CD4-positive, CD25-positive, alpha-beta regulatory T cell (primary cell): ENCODE measurements at regions not wholly inside any gene's neighbourhood (a gene's known extent, or its start where the extent isn't known, plus 50 kb on each side); places are given as distances from the start of the nearest gene placed in this dataset.

ENCODE experiments used
- ATAC-seq, 2 donors: fragments of 150-1000 bp; cut with Tn5 transposase; one replicate each; pipeline ENCODE4 v1.10.0; 2021; ENCODE audit warnings: low read depth in 2 of 2, moderate number of reproducible peaks in 2 of 2, moderate library complexity in 1 of 2
- DNase-seq, 3 donors: peaks; one replicate each; pipeline versions ENCODE4 v3.0.0 to v3.0.0-alpha.2; 2012 to 2022; ENCODE audit warnings: mixed read lengths in 1 of 3
- H3K27ac ChIP-seq: one replicate; pipeline ENCODE4 v1.7.0; 2013; ENCODE audit warnings: mild to moderate bottlenecking, low read length; ENCODE audit not compliant: insufficient read depth, poor library complexity, severe bottlenecking
- H3K27me3 ChIP-seq: one replicate; pipeline ENCODE4 v1.7.0; 2013; ENCODE audit warnings: low read length; ENCODE audit not compliant: control insufficient read depth, insufficient read depth
- H3K36me3 ChIP-seq: one replicate; pipeline ENCODE4 v1.7.0; 2013; ENCODE audit warnings: mild to moderate bottlenecking, low read length, moderate library complexity; ENCODE audit not compliant: control insufficient read depth, insufficient read depth
- H3K4me1 ChIP-seq: 2 replicates; pipeline ENCODE4 v1.7.0; 2013; ENCODE audit warnings: mild to moderate bottlenecking, low read length; ENCODE audit not compliant: insufficient read depth, control insufficient read depth, poor library complexity, severe bottlenecking
- H3K4me3 ChIP-seq: one replicate; pipeline ENCODE4 v1.7.0; 2013; ENCODE audit warnings: low read depth, mild to moderate bottlenecking, low read length, moderate library complexity
- H3K9me3 ChIP-seq, 2 experiments: 1 replicate in 1 of 2; 2 replicates in 1 of 2; pipeline ENCODE4 v1.7.0; 2013; ENCODE audit warnings: low read length in 2 of 2, mild to moderate bottlenecking in 1 of 2, moderate library complexity in 1 of 2; ENCODE audit not compliant: control insufficient read depth in 2 of 2
- H3K27ac Mint-ChIP-seq, 3 donors: one replicate each; pipeline ENCODE4 v1.8.0; 2020 to 2022; ENCODE audit warnings: mild to moderate bottlenecking in 3 of 3, mixed read lengths in 3 of 3, moderate library complexity in 2 of 3
- H3K27me3 Mint-ChIP-seq: one replicate; pipeline ENCODE4 v1.8.0; 2022; ENCODE audit warnings: mild to moderate bottlenecking, mixed read lengths
- H3K36me3 Mint-ChIP-seq: one replicate; pipeline ENCODE4 v1.8.0; 2020; ENCODE audit warnings: mixed read lengths
- H3K4me1 Mint-ChIP-seq, 4 donors: one replicate each; pipeline ENCODE4 v1.8.0; 2020 to 2022; ENCODE audit warnings: mixed read lengths in 4 of 4, mild to moderate bottlenecking in 1 of 4
- H3K4me3 Mint-ChIP-seq, 4 donors: one replicate each; pipeline ENCODE4 v1.8.0; 2020 to 2022; ENCODE audit warnings: mild to moderate bottlenecking in 4 of 4, mixed read lengths in 4 of 4, moderate library complexity in 3 of 4
- H3K9me3 Mint-ChIP-seq, 7 donors: one replicate each; pipeline ENCODE4 v1.8.0; 2020 to 2022; ENCODE audit warnings: mixed read lengths in 7 of 7, mild to moderate bottlenecking in 3 of 7, moderate library complexity in 2 of 7

DNA sequence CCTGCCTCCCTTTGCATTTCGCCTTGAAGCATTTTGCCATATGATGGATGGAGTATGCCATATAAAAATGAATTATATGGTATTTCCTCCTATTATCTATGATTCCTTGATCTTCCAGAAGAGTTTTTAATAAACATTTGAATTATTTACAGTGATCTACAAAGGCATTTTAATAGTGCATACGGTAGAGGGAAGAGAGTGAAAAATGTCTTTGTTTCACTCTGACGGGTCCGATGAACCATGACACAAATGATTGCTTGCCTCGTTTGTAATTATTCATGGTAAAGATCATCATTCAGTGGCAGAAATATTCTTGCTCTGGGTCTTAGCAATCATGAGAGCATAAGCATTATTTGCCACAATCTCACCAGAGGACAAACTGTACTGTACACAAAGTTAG, 1010.9 kb downstream of the NTRK3 start:
- Mint-ChIP-seq H3K27me3 (no peaks in the 10 kb centered on the region), H3K4me3 (no peak overlapping the region), H3K9me3 (peaks cover 0 to 7% (median 2%) of the 10 kb centered on the region in 7 donors), H3K27ac (no peak overlapping the region), H3K36me3 (no peaks in the 10 kb centered on the region), H3K4me1 (no peaks in the 10 kb centered on the region)
- no peaks in the 10 kb centered on the region for H3K36me3 ChIP-seq
- ATAC-seq, result no peak
- no peaks in the 10 kb centered on the region for H3K4me1 ChIP-seq
- H3K27ac ChIP-seq, result no peak overlapping the region
- no peaks in the 10 kb centered on the region for H3K9me3 ChIP-seq
- no peak overlapping the region for H3K4me3 ChIP-seq
- no peaks in the 10 kb centered on the region for H3K27me3 ChIP-seq
- no peak for DNase-seq

DNA sequence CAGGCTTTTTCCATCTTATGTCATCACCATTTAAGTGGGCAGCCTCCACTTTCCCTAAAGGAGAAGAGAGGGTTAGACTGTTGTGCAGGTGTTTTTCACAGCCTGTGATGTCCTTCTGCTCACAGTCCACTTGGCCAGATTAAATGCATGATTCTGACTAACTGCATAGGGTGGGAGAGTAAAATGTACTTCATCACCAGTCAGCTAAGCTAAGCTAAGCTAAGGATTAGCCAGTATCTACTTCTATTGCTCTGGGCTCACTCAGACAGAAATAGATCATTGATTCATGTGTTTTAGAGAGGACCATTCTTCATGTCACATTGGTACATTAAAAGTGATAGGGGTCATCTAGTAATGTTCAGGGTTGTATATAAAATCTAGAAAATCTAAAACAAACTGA, 1013.1 kb downstream of the NTRK3 start:
- Histone ChIP-seq H3K36me3 (no peaks in the 10 kb centered on the region), H3K4me3 (no peak overlapping the region), H3K4me1 (no peaks in the 10 kb centered on the region), H3K27me3 (no peaks in the 10 kb centered on the region), H3K27ac (no peak overlapping the region), H3K9me3 (no peaks in the 10 kb centered on the region)
- Mint-ChIP-seq H3K36me3 (no peaks in the 10 kb centered on the region), H3K9me3 (peaks cover 0 to 7% (median 2%) of the 10 kb centered on the region in 7 donors), H3K4me3 (no peak overlapping the region), H3K27ac (no peak overlapping the region), H3K4me1 (no peaks in the 10 kb centered on the region), H3K27me3 (no peaks in the 10 kb centered on the region)
- no peak for ATAC-seq
- DNase-seq, result no peak

DNA sequence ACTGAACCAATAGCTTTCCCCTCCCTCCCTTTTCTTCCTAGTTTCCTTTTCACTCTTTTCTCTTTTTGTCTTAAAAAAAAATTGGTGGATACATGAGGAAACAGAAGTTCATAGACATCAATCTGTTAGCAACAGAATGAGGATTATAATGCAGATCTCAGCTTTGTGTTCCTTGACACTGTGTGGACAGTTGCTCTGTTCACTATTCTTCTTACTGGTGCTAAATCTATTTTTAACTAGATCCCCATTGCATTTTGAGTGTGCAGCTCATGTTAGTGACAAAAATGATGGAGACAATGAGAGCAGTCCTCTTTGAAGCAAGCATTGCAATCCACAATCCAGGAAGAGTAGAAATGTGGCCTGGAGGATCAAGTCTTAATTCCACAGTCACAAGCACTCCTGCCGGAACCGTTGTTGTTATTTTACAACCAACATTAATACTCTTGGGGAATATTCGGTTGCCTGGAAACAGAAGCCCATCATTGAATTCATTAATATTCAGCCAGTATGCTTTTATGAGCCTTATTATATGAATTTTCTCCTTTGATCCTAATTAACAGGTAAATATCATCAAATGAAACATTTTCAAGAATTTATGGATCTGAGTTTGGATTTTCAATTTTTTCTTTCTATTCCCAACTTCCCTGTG, 1016.8 kb downstream of the NTRK3 start:
- Mint-ChIP-seq H3K27me3 (no peaks in the 10 kb centered on the region), H3K27ac (no peak overlapping the region), H3K36me3 (no peaks in the 10 kb centered on the region), H3K4me3 (no peak overlapping the region), H3K4me1 (no peaks in the 10 kb centered on the region), H3K9me3 (peaks cover 0 to 4% (median 3%) of the 10 kb centered on the region in 7 donors)
- no peaks in the 10 kb centered on the region for H3K9me3 ChIP-seq
- H3K36me3 ChIP-seq, result no peaks in the 10 kb centered on the region
- H3K4me3 ChIP-seq, result no peak overlapping the region
- no peak for DNase-seq
- H3K4me1 ChIP-seq, result no peaks in the 10 kb centered on the region
- H3K27ac ChIP-seq, result no peak overlapping the region
- ATAC-seq, result no peak
- H3K27me3 ChIP-seq, result no peaks in the 10 kb centered on the region

DNA sequence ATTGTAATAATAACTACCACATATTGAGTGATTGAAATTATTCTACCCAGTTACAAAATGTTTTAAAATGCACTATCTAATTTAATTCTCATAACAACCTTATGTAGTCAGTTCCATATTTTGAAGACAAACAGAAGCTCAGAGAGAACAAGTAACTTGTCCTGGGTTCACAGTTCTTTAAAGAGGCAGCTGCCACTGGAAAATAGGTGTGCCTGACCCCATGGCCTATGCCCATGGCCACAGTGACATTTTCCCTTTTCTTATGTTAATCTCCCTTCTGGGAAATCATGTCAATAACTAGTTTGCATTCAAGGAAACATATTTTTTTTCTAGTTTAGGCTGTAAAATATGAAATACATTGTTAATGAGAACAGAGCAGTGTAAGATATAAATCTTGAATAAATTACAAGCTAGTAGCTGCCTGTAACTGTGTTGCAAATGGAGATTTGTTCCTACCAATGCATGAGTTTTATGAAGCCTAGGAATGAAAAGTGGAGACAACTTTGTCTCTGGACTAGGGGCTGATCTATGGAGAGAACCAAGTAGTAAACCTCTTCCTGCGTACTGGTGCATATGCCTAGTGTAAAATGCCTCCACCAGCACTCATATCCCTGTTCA, 1018.0 kb downstream of the NTRK3 start:
- no peak for ATAC-seq
- DNase-seq, result no peak
- no peaks in the 10 kb centered on the region for H3K4me1 ChIP-seq
- H3K36me3 ChIP-seq, result no peaks in the 10 kb centered on the region
- Mint-ChIP-seq H3K4me3 (no peak overlapping the region), H3K27me3 (no peaks in the 10 kb centered on the region), H3K27ac (no peak overlapping the region), H3K9me3 (peaks cover 0 to 10% (median 3%) of the 10 kb centered on the region in 7 donors), H3K4me1 (no peaks in the 10 kb centered on the region), H3K36me3 (no peaks in the 10 kb centered on the region)
- no peak overlapping the region for H3K27ac ChIP-seq
- H3K27me3 ChIP-seq, result no peaks in the 10 kb centered on the region
- no peak overlapping the region for H3K4me3 ChIP-seq
- no peaks in the 10 kb centered on the region for H3K9me3 ChIP-seq

DNA sequence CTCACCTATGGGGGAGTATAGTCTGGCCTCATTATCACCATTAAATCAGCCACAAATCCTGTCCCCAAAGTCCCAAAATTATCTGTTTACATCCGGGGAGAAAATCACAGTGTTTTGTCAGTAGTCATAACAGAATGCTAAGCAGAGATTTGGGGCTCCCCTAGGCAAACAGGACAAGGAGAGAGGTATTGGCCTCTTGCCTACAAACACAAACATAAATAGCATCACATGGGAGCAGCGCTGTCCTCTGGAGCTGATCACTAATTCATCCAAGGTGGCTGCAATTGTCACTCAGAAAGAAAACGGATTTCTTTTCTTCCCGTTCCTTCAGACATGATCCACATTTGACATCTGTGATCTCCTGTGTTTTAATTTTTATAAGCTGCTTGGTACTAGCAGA, 1028.1 kb downstream of the NTRK3 start:
- DNase-seq (no peak), ATAC-seq (no peak)
- no peak overlapping the region for H3K27ac ChIP-seq
- H3K4me1 ChIP-seq, result no peaks in the 10 kb centered on the region
- H3K27me3 Mint-ChIP-seq, result no peaks in the 10 kb centered on the region
- H3K36me3 ChIP-seq, result no peaks in the 10 kb centered on the region
- H3K36me3 Mint-ChIP-seq, result no peaks in the 10 kb centered on the region
- no peak overlapping the region for H3K4me3 Mint-ChIP-seq
- H3K4me1 Mint-ChIP-seq, result peaks cover 0 to 4% (median 0%) of the 10 kb centered on the region in 4 donors
- H3K9me3 Mint-ChIP-seq, result peaks cover 0 to 8% (median 4%) of the 10 kb centered on the region in 7 donors
- no peak overlapping the region for H3K27ac Mint-ChIP-seq
- H3K27me3 ChIP-seq, result no peaks in the 10 kb centered on the region
- no peak overlapping the region for H3K4me3 ChIP-seq
- no peaks in the 10 kb centered on the region for H3K9me3 ChIP-seq

DNA sequence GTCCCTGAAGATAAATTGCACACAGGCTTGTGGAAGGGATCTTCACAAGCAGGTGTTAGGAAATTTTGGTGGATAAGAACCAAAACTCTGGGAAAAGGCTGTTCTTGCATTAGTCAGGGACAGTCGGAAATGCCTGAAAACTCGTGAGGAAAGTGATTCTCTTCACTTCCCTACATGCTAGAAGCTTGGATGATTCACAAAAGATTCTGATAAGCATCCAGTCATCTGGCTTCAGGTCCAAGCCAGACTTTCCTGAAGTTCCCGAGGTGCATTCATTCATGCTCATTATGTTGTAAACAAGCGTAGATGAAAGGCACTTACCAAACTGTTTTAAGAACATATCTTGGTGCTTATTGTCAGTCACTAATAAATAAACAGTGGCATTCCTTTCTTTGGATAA, 1028.7 kb downstream of the NTRK3 start:
- no peaks in the 10 kb centered on the region for H3K4me1 ChIP-seq
- no peak overlapping the region for H3K4me3 ChIP-seq
- H3K36me3 ChIP-seq, result no peaks in the 10 kb centered on the region
- no peak overlapping the region for H3K4me3 Mint-ChIP-seq
- H3K27me3 ChIP-seq, result no peaks in the 10 kb centered on the region
- no peak for DNase-seq
- no peak for ATAC-seq
- no peaks in the 10 kb centered on the region for H3K27me3 Mint-ChIP-seq
- H3K4me1 Mint-ChIP-seq, result peaks cover 0 to 3% (median 0%) of the 10 kb centered on the region in 4 donors
- H3K9me3 ChIP-seq, result no peaks in the 10 kb centered on the region
- H3K27ac ChIP-seq, result no peak overlapping the region
- no peaks in the 10 kb centered on the region for H3K36me3 Mint-ChIP-seq
- peaks cover 0 to 7% (median 4%) of the 10 kb centered on the region in 7 donors for H3K9me3 Mint-ChIP-seq
- H3K27ac Mint-ChIP-seq, result no peak overlapping the region

DNA sequence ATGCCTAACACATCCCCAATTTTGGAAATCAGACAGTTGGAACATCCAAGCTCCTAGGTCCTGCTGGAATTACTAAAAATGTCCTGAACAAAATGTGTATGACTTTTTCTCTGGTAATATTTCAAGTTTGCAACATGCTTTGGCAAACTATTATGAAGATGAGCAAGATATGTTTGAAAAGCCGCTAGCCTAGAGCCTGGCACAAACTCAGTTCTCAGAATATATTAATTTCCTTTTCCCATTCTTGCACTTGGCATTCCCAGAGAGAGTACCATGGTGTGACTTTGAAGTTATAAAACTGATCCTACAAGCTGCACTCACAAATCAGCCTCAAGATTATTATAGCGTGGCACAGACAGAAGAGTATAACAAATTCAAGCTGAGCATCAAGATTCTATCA, 1031.1 kb downstream of the NTRK3 start:
- DNase-seq, result no peak
- no peak for ATAC-seq
- H3K36me3 Mint-ChIP-seq, result no peaks in the 10 kb centered on the region
- Histone ChIP-seq H3K27me3 (no peaks in the 10 kb centered on the region), H3K36me3 (no peaks in the 10 kb centered on the region), H3K4me3 (no peak overlapping the region), H3K27ac (no peak overlapping the region), H3K9me3 (no peaks in the 10 kb centered on the region), H3K4me1 (no peaks in the 10 kb centered on the region)
- peaks cover 0 to 6% (median 2%) of the 10 kb centered on the region in 7 donors for H3K9me3 Mint-ChIP-seq
- H3K27ac Mint-ChIP-seq, result no peak overlapping the region
- H3K4me1 Mint-ChIP-seq, result no peaks in the 10 kb centered on the region
- no peak overlapping the region for H3K4me3 Mint-ChIP-seq
- H3K27me3 Mint-ChIP-seq, result no peaks in the 10 kb centered on the region

DNA sequence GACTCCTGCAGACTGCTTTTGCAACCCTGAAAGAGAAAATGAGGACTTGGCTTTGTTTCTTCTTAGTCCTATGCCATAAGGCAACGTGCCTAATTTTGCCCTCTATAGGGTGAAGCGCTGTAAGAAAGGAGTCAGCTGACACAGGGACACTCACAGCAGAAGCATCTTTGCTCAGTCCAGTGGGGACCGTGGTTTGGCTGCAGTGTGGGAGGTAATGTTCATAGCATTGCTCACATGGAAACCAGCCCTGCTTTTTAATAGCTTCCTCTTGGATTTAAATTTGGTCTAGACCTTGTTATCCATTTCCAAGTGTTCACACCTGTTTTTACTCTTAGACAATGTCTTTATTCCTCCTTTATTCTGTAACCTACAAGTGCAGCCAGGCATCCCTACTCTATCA, 1032.1 kb downstream of the NTRK3 start:
- H3K4me3 Mint-ChIP-seq, result no peak overlapping the region
- H3K27me3 Mint-ChIP-seq, result no peaks in the 10 kb centered on the region
- peaks cover 0 to 10% (median 0%) of the 10 kb centered on the region in 7 donors for H3K9me3 Mint-ChIP-seq
- H3K27ac ChIP-seq, result no peak overlapping the region
- no peaks in the 10 kb centered on the region for H3K27me3 ChIP-seq
- no peaks in the 10 kb centered on the region for H3K9me3 ChIP-seq
- H3K4me1 Mint-ChIP-seq, result peaks cover 0 to 4% (median under 1%) of the 10 kb centered on the region in 4 donors
- no peak overlapping the region for H3K27ac Mint-ChIP-seq
- no peaks in the 10 kb centered on the region for H3K36me3 Mint-ChIP-seq
- H3K4me3 ChIP-seq, result no peak overlapping the region
- ATAC-seq (no peak), DNase-seq (no peak)
- no peaks in the 10 kb centered on the region for H3K4me1 ChIP-seq
- H3K36me3 ChIP-seq, result no peaks in the 10 kb centered on the region
